ENCODE measurements at regions not wholly inside any gene's neighbourhood (a gene's known extent, or its start where the extent isn't known, plus 50 kb on each side); places are given as distances from the start of the nearest gene placed in this dataset.

GRCh38 chr12:39047539-39048262 is 142.3 kb upstream of the CPNE8 start:
- no peak for FAIRE-seq
- dilution Hi-C loops (cut with MboI; ENCODE audit: extremely low pct_ligation_motif_present, low sequenced_read_pairs): no loop called here
- no peak for DNase-seq (ENCODE audit: low read depth, low spot score)
- TF ChIP-seq EZH2 (IDR thresholded peaks at IDR 0.05; ENCODE audit: low read length): no peak
- Histone ChIP-seq H3K9me1 (ENCODE audit: control insufficient read depth, extremely low read depth, insufficient read depth, low read length) (no peaks in the 10 kb centered on the region), H3K36me3 (ENCODE audit: control insufficient read depth in 2 of 2, extremely low read depth in 1 of 2, insufficient read depth in 2 of 2, low read length in 2 of 2) (no peaks in the 10 kb centered on the region), H3K79me2 (ENCODE audit: control insufficient read depth, insufficient read depth, low read length) (no peaks in the 10 kb centered on the region), H3K9me3 (ENCODE audit: control insufficient read depth, low read depth, low read length) (no peaks in the 10 kb centered on the region), H3K4me3 (ENCODE audit: control insufficient read depth in 2 of 3, extremely low read depth in 1 of 3, insufficient read depth in 2 of 3, low read depth in 1 of 3, low read length in 3 of 3) (no peak overlapping the region), H3K4me1 (ENCODE audit: control insufficient read depth, extremely low read depth, insufficient read depth, low read length) (no peaks in the 10 kb centered on the region), H3K4me2 (ENCODE audit: control insufficient read depth, extremely low read depth, insufficient read depth, low read depth, low read length) (no peak overlapping the region), H3K9ac (ENCODE audit: control insufficient read depth, extremely low read depth, insufficient read depth, low read length) (no peak overlapping the region), H2AFZ (ENCODE audit: control insufficient read depth, low read length) (no peak overlapping the region), H4K20me1 (ENCODE audit: control insufficient read depth, extremely low read depth, insufficient read depth, low read length) (no peaks in the 10 kb centered on the region), H3K27me3 (ENCODE audit: control insufficient read depth, extremely low read depth, insufficient read depth, low read length) (no peaks in the 10 kb centered on the region), H3K27ac (ENCODE audit: control insufficient read depth, insufficient read depth, low read length) (no peak overlapping the region)

GRCh38 chr12:39044754-39045153 is 139.4 kb upstream of the CPNE8 start:
- H3K4me3 ChIP-seq (ENCODE audit: control insufficient read depth in 2 of 3, extremely low read depth in 1 of 3, insufficient read depth in 2 of 3, low read depth in 1 of 3, low read length in 3 of 3): no peak overlapping the region
- no peak overlapping the region for H3K27ac ChIP-seq (ENCODE audit: control insufficient read depth, insufficient read depth, low read length)
- H4K20me1 ChIP-seq (ENCODE audit: control insufficient read depth, extremely low read depth, insufficient read depth, low read length): no peaks in the 10 kb centered on the region
- H3K27me3 ChIP-seq (ENCODE audit: control insufficient read depth, extremely low read depth, insufficient read depth, low read length): no peaks in the 10 kb centered on the region
- DNase-seq (ENCODE audit: low read depth, low spot score): no peak
- dilution Hi-C loops (cut with MboI; ENCODE audit: extremely low pct_ligation_motif_present, low sequenced_read_pairs): no loop called here
- TF ChIP-seq EZH2 (IDR thresholded peaks at IDR 0.05; ENCODE audit: low read length) (no peak), CTCF (optimal IDR thresholded peaks at IDR 0.05 in 1 of 3, IDR thresholded peaks at IDR 0.05 in 1 of 3, conservative IDR thresholded peaks at IDR 0.05 in 1 of 3; ENCODE audit: extremely low read depth in 1 of 3, insufficient read depth in 2 of 3, low read length in 3 of 3) (no peak)
- no peak overlapping the region for H3K4me2 ChIP-seq (ENCODE audit: control insufficient read depth, extremely low read depth, insufficient read depth, low read depth, low read length)
- H3K9ac ChIP-seq (ENCODE audit: control insufficient read depth, extremely low read depth, insufficient read depth, low read length): no peak overlapping the region
- no peaks in the 10 kb centered on the region for H3K4me1 ChIP-seq (ENCODE audit: control insufficient read depth, extremely low read depth, insufficient read depth, low read length)
- H2AFZ ChIP-seq (ENCODE audit: control insufficient read depth, low read length): no peak overlapping the region
- H3K36me3 ChIP-seq (ENCODE audit: control insufficient read depth in 2 of 2, extremely low read depth in 1 of 2, insufficient read depth in 2 of 2, low read length in 2 of 2): no peaks in the 10 kb centered on the region
- FAIRE-seq: no peak
- H3K9me3 ChIP-seq (ENCODE audit: control insufficient read depth, low read depth, low read length): no peaks in the 10 kb centered on the region
- H3K79me2 ChIP-seq (ENCODE audit: control insufficient read depth, insufficient read depth, low read length): no peaks in the 10 kb centered on the region
- no peaks in the 10 kb centered on the region for H3K9me1 ChIP-seq (ENCODE audit: control insufficient read depth, extremely low read depth, insufficient read depth, low read length)

- no peaks in the 10 kb centered on the region for H3K36me3 ChIP-seq (ENCODE audit: control insufficient read depth in 2 of 2, extremely low read depth in 1 of 2, insufficient read depth in 2 of 2, low read length in 2 of 2)
- H3K9me3 ChIP-seq (ENCODE audit: control insufficient read depth, low read depth, low read length): no peaks in the 10 kb centered on the region
- TF ChIP-seq CTCF (optimal IDR thresholded peaks at IDR 0.05 in 1 of 3, IDR thresholded peaks at IDR 0.05 in 1 of 3, conservative IDR thresholded peaks at IDR 0.05 in 1 of 3; ENCODE audit: extremely low read depth in 1 of 3, insufficient read depth in 2 of 3, low read length in 3 of 3) (no peak), EZH2 (IDR thresholded peaks at IDR 0.05; ENCODE audit: low read length) (no peak)
- no peaks in the 10 kb centered on the region for H3K9me1 ChIP-seq (ENCODE audit: control insufficient read depth, extremely low read depth, insufficient read depth, low read length)
- no peak overlapping the region for H2AFZ ChIP-seq (ENCODE audit: control insufficient read depth, low read length)
- no peaks in the 10 kb centered on the region for H3K27me3 ChIP-seq (ENCODE audit: control insufficient read depth, extremely low read depth, insufficient read depth, low read length)
- H3K79me2 ChIP-seq (ENCODE audit: control insufficient read depth, insufficient read depth, low read length): no peaks in the 10 kb centered on the region
- FAIRE-seq (no peak), DNase-seq (ENCODE audit: low read depth, low spot score) (no peak)
- H3K9ac ChIP-seq (ENCODE audit: control insufficient read depth, extremely low read depth, insufficient read depth, low read length): no peak overlapping the region
- no peak overlapping the region for H3K27ac ChIP-seq (ENCODE audit: control insufficient read depth, insufficient read depth, low read length)
- no peak overlapping the region for H3K4me3 ChIP-seq (ENCODE audit: control insufficient read depth in 2 of 3, extremely low read depth in 1 of 3, insufficient read depth in 2 of 3, low read depth in 1 of 3, low read length in 3 of 3)
- no peaks in the 10 kb centered on the region for H4K20me1 ChIP-seq (ENCODE audit: control insufficient read depth, extremely low read depth, insufficient read depth, low read length)
- no peaks in the 10 kb centered on the region for H3K4me1 ChIP-seq (ENCODE audit: control insufficient read depth, extremely low read depth, insufficient read depth, low read length)
- dilution Hi-C loops (cut with MboI; ENCODE audit: extremely low pct_ligation_motif_present, low sequenced_read_pairs): no loop called here
- H3K4me2 ChIP-seq (ENCODE audit: control insufficient read depth, extremely low read depth, insufficient read depth, low read depth, low read length): no peak overlapping the region
Observed at GRCh38 chr12:39043424-39043822, 138.0 kb upstream of the CPNE8 start.

All from keratinocyte (primary cell).